NCI-H146 (cell line): ENCODE measurements at regions not wholly inside any gene's neighbourhood (a gene's known extent, or its start where the extent isn't known, plus 50 kb on each side); places are given as distances from the start of the nearest gene placed in this dataset.

Experiments used
- DNase-seq: peaks from one replicate; lab custom pipeline; 2025; lab: John Stamatoyannopoulos, UW

DNA sequence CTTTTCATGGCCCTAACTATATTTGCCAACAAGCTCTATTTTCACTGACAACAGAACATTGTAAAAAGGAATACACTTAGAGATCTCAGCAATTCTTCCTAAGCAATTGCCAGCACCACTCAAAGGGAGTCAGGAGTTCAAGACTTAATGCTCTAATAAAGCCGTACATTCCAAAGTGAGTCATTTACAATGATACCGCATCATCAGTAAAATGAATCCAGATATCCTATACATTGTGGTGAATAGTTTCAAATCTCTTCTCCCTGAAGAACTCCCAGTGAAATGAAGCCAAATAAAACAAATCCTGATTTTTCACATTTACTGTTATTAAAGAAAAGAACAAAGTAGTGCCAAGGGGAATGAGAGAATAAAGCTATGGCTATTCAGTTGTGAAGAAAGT is 2898.7 kb upstream of the PCDH20 start:
- no peak for DNase-seq

- DNase-seq: no peak
Observed at GRCh38 chr13:64311948-64312347, 2896.3 kb upstream of the PCDH20 start.

DNA sequence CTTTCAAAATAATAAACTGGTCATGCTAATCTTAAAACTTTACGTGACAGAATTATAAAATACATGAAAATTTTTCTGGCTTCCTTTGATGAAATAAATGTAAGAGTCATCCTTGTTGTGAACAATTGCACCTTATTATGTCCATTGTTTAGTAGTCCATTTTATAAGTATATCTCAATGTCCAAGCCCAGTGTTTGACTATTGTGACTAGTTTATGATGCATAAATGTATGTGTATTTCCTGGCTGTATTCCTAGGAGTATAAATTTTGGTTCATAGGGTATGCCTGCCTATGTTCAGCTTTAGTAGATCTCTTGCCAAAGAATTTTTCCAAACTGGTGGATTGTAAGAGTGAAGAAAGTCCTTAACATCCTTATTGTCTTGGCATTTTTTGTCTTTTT is 2895.5 kb upstream of the PCDH20 start:
- no peak for DNase-seq

DNA sequence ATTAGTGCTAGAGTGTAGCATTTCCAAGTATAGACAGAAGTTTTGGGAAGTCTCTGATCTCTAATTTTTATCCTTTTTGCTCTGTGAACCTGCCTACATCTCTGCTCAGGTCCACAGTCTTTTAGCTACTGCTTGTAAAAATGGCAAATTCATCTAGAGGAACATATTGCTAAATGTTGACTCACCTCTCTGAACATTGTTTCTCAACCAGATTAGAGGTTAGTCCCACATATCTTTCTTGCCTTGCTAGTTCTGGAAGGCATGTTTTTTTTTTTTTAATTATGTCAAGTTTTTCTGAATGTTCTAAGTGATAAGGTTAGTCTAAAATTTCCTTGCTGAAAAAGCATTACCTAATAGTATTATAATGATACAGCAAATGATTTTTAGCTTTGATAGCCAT is 2889.6 kb upstream of the PCDH20 start:
- DNase-seq: no peak

- no peak for DNase-seq
Observed at GRCh38 chr13:64300239-64300638, 2884.6 kb upstream of the PCDH20 start.

- no peak for DNase-seq
Observed at GRCh38 chr13:64293923-64294322, 2878.3 kb upstream of the PCDH20 start.

GRCh38 chr13:64289702-64290101 is 2874.1 kb upstream of the PCDH20 start:
- no peak for DNase-seq

DNA sequence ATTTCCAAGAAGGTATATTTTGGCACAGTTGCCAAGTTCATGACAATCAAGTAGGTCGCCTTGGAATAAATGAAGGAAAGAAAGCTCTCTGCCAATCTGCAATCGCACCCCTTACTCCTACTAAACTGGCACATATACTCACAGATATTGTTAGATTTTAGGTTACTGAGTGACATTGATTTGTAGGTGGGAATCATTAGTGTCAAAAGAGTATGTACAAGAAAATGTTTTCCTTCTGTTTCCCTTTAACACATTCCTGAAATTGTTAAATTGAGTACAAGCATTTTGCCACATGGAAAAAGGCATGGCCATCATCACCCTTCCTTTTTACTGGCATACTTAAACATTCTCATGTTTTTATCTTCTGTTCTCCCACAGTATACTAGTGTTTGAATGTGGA is 2868.3 kb upstream of the PCDH20 start:
- DNase-seq: no peak

DNA sequence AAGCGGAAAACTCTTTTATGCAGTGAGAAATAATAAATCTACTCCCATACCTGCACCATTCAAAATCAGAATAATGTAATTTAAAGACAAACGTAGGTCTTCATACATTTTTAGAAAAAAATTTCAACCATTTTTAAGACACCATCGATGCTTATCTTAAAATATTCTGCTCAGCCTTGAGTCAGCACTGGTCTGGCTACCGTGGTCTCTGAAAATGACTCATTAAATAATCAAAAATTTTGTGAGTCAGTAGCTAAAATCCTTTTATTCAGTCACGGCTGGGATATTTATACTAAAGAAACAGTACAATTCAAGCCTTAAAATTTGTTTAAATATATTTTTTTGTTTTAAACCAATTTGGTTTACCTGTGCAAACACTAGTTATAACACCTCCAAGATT is 2862.8 kb upstream of the PCDH20 start:
- no peak for DNase-seq

DNA sequence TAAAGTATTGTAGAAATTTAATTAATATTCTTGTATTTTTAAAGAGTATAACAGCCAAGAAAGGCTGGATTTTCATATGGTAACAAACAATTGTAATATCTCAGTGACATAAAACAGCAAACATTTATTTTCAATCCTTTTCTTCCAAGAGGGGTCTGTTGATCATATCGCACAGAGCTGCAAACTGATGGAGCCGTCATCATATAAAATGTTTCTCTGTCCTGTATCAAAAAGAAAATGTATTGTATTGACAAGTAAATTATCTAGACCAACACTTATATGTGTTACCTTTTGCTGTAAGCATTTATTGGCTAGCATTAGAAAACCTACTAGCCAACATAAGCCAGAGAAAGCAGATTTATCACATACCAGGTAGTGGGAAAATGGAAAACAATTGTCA is 2861.4 kb upstream of the PCDH20 start:
- DNase-seq: no peak

- DNase-seq: no peak
Observed at GRCh38 chr13:64276232-64276631, 2860.6 kb upstream of the PCDH20 start.

DNA sequence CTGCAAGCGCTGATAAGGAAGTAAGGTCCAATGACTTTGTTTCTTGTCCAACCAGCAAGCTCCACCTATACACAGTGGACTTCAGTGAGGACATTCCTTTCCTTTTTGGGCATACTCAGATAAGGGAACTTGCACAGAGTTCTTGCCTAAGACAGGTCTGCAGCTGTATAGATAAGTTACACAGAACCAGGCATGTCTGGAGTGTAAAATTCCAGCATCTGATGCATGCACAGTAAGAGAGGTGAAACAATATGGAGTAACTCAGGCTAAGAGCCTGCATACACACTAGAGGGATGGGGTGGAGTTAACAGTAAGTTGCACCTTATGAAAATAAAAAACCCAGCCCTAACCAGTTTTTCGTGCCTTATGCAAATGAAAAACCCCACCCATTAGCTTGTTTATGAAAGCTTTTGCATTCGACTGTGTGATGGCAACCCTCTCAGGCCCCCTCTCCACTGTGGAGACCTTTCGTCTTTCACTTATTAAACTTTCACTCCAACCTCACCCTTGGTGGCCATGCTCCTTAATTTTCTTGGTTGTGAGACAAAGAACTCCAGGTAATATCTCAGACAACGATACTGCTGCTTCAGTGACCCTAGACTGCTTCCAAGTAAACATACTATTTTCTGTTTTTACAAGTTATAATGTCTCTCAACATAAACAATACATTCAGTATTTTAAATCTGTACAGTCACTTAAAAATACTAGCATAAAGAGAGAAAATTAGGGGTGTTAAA is 2859.0 kb upstream of the PCDH20 start:
- DNase-seq: no peak

DNA sequence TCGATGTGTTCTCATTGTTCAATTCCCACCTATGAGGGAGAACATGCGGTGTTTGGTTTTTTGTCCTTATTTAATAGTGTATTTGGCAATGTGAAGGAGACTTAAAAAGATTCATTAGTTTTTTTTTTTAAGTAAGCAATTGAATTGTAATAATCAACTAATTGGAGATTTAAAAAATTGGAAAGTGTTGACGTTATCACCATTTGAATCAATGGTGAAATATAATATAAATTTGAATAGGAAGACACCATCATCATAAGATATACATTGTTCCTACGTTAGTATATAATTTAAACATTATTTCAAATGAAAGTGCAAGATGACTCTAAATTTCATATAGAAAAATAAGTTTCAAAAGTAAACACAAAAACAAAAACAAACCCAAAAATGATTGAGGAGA is 2858.1 kb upstream of the PCDH20 start:
- DNase-seq: no peak

- no peak for DNase-seq
Observed at GRCh38 chr13:64272681-64273080, 2857.0 kb upstream of the PCDH20 start.

DNA sequence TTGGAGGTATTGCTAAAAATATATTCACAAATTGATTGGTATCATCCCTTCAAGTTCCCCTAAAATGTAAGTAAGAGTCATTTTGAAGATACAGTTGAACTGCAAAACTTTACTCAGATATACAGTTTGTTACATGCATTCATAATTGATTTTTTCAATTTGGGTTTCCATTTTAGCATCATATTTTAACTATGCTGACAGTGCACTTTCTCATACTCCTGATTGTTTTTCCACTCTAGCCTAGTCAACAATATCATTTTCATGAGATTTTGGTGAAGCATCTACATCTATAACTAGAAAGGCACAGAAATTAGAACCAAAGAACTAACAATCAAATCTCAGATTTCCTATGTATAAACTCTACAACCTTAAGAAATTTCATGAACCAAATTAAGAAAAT is 2850.4 kb upstream of the PCDH20 start:
- DNase-seq: no peak

DNA sequence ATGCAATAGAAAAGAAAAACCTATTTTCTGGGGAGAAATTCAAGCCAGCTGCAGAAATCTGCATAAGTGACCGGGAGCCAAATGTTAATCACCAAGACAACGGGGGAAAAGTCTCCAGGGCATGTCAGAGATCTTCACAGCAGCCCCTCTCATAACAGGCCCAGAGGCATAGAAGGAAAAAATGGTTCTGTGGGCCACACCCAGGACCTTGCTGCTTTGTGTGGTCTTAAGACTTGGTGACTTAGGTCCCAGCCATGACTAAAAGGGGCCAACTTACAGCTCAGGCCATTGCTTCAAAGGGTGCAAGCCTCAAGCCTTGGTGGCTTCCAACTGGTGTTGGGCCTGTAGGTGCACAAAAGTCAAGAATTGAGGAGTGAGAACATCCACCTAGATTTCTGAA is 2847.6 kb upstream of the PCDH20 start:
- DNase-seq: no peak

DNA sequence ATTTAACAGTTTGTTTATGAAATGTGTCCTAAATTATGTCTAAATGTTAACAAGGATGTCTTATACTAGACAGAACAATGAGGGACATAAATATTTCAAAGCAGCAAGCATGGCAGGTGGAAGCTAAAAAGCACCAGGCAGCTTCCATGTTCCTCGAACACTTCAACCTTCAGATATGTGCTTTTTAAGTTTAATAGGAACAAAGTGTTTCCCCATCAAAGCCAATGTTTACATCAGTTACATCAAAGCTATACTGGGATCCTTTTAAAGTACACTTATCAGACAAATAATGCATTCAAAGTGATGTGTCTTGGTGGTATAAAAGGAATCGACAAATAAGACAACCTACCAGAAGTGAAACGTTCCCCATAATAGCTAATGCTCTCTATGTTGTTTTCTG is 2841.1 kb upstream of the PCDH20 start:
- no peak for DNase-seq

DNA sequence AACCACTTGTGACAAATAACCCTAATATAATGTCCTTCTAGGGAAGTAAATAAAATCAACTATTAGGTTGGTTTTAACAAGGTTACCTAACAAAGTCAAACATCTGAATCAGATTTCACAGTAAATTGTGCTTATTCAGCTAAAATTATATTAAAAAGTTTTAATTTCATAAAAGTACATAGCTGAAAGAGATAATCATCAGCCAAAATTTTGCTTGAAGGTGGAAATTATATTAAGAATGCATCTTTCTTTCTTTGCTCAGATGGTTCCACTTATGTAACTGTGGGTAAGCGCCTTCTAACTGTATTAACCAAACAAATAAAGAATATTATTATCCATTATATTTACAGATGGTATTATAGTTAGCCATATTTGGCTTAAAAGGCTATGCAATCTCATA is 2840.3 kb upstream of the PCDH20 start:
- DNase-seq: no peak

DNA sequence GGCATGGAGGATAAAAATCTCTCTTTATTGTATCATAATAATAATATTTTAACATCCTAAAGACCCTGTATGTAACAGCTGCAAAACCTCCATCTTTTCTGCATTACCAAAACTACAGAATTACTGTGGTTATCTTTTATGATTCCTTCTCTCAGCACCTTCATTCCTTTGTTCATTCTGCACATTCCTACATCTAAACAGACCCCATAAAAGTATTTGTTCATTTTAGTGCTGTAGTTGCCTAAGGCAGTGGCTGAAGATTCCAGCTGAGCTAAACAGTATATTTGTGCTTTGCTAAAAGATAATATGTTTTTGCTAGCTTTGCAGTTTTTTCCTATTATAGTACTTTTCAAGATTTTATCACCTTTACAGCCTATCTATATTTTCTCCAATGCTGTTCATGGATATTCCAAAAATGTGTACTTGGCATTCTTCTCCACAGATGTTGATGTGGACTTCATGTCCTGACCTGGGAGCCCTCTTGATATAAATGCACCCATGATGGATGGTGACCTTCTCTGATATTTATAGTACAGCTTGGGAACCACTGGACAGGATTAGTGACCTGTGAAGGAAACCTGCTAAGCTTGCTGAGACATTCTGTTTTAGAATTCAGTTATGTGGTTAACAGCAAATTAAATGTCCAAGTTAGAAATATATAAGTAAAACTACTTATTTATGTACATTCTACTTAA is 2832.9 kb upstream of the PCDH20 start:
- no peak for DNase-seq

GRCh38 chr13:64239372-64239771 is 2823.7 kb upstream of the PCDH20 start:
- DNase-seq: no peak

DNA sequence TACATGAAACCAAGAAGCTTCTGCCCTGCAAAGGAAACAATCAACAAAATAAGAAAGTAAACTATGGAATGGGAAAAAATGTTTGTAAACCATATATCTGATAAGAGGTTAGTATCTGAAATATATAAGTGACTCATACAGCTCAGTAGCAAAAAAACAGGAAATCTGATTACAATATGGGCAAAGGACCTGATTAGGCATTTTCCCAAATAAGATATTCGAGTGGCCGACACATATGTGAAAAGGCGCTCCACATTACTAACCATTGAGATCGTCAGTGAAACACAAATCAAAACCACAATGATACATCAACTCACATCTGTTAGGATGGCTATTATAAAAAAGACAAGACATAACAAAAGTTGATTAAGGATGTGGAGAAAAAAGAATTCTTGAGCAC is 2818.6 kb upstream of the PCDH20 start:
- no peak for DNase-seq

DNA sequence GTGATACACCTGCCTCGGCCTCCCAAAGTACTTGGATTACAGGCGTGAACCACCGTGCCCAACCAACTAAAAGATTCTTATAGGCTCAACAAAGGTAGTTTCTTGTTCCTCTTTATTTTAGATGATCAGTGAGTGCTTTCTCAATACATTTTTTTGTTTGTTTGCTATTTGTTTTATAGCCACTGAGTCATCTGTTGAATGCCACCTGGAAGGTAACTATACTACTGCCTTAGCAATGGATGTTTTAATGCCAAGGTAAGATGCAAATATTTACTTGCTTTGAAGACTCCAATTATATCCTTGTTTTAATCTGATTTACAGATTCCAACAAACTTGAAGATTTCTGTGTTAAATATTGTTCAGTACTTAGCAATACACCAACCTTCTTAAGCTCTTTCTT is 2807.4 kb upstream of the PCDH20 start:
- no peak for DNase-seq

- no peak for DNase-seq
Observed at GRCh38 chr13:64206430-64207225, 2791.0 kb upstream of the PCDH20 start.
